SK-MEL-5 (cell line): ENCODE measurements at regions not wholly inside any gene's neighbourhood (a gene's known extent, or its start where the extent isn't known, plus 50 kb on each side); places are given as distances from the start of the nearest gene placed in this dataset.

ENCODE experiments used
- DNase-seq: peaks from one replicate; pipeline ENCODE4 v3.0.0-alpha.2; 2016; ENCODE audit warnings: low read depth, low spot score
- in situ Hi-C: cut with HindIII; loops from 2 replicates; pipeline ENCODE4 v1.10.0; 2016; ENCODE audit warnings: low sequenced_read_pairs, high pct_unique_total_duplicates, low pct_unique_long_range_greater_than_20kb

DNA sequence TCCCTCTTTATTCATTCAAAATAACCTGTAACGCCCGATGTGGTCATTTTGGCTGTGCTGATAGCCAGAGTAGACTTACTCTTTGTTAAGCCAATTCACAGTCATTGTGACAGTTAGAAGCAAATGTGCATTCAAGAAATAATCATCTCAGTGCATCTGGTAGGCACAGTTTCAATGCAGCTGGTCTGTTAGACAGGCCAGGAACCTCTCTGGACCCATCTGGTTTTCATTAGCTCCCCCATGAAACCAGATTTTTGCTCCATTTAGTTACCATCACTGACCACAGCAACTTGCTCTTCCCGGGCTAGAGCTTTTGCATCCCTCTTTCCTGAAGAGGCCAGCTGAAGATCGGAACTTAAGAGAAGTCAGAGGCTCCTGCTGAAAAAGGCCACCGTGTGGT lies 284.2 kb downstream of the NSG2 start:
- in situ Hi-C loops = no loop called here
- DNase-seq = no peak

- DNase-seq = no peak
- in situ Hi-C loops = no loop called here
These were observed 290.3 kb downstream of the NSG2 start for GRCh38 chr5:174335682-174336364.

DNA sequence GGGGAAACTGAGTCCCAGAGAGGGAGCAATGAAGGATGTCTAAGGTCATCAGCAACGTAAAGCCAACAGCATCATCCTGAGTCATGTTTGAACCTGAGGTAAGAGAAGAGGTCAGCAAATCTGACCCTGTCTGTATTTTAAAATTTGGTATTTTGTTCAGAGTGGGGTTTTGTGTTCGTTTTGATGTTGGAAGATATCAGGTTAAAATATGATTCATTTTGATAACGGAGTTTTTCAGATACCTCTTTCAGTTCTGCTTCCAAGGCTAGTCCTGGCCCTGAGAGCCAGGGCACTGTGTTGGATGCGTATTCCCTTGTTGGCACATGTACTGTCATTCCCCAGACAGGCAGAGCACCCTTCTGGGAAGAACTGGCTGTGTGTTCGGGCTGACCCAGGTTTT lies 291.0 kb downstream of the NSG2 start:
- in situ Hi-C loops = no loop called here
- DNase-seq = no peak

GRCh38 chr5:174337276-174338184 lies 292.0 kb downstream of the NSG2 start:
- in situ Hi-C loops = no loop called here
- no peak for DNase-seq

DNA sequence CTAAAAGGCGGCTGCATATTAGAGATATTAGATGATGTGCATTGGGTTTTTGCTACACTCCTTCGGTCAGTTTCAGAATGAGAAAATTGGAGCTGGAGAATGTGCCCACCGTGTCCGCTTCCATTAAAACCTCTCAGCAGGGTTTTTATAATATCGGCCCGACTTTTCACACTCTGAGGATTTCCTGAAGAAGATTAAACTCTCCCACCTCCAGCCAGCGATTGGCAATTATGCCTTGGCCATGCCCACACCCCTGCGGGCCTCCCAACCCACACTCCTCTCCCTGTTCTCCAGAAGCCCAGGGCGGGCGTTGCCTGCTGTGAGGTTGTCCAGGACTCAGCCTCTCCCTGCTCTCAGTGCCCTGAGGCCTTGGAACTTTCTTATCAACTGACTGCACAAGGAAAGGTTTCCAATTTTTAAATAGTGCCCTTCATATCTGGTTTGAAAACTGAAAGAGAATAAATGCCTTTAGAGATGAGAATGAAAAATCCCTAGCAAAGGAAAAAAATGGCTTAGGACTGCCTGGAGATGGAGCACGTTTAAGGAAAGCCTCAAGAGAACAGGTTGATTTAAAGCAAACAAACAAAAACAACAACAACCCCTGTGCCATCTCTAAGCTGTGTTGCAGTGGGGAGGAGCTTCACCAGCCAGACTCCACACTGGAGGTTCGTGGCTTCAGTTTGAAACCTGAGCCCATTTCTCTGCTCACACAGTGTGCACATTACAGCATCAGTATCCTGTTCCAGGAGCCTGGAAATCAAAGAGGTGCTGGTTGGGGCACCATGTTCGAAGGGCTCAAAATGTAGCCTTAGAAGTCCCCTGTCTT lies 292.9 kb downstream of the NSG2 start:
- no peak for DNase-seq
- in situ Hi-C loops = no loop called here

DNA sequence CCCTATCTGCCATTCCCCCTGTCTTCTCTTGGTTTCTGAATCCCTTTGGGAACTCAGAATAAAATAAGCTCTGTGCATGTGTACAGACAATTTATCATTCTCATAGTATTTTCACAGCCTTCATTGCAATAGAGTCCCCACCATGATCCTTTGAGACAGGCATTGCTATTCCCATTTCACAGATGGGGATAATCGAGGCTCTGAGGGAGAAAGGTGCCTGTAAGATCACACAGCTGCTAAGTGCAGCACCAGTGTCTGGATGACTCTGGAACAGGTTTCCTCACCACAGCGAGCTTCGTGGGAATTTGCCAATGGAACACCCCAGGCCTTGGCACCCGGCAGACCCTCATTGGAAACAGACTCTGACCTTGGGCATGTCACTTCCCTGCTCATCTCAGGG lies 293.6 kb downstream of the NSG2 start:
- in situ Hi-C loops = no loop called here
- DNase-seq = no peak

DNA sequence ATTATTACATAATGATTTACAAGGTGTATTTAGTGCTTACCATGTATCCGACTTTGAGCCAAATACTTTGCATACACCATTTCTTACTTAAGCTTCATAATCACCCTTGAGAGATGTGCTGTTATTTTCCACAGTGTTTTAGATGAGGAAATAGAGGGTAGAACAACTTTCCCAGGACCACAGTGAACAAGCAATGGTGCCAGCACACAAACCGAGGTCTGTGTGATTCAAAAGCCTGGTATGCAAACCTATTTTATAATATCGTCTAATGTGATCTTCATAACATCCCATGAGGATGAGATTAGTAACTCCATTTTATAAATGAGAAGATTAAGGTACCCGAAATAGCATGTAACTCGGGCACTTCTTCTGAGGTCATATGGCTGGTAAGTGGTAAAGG lies 294.7 kb downstream of the NSG2 start:
- in situ Hi-C loops = no loop called here
- DNase-seq = no peak

GRCh38 chr5:174342696-174343095 lies 297.2 kb downstream of the NSG2 start:
- DNase-seq = no peak
- in situ Hi-C loops = no loop called here

GRCh38 chr5:174343826-174344225 lies 298.3 kb downstream of the NSG2 start:
- in situ Hi-C loops = no loop called here
- no peak for DNase-seq

GRCh38 chr5:174344335-174344734 lies 298.8 kb downstream of the NSG2 start:
- no peak for DNase-seq
- in situ Hi-C loops = no loop called here

- in situ Hi-C loops = no loop called here
- DNase-seq = no peak
These were observed 301.7 kb downstream of the NSG2 start for GRCh38 chr5:174347183-174347582.

DNA sequence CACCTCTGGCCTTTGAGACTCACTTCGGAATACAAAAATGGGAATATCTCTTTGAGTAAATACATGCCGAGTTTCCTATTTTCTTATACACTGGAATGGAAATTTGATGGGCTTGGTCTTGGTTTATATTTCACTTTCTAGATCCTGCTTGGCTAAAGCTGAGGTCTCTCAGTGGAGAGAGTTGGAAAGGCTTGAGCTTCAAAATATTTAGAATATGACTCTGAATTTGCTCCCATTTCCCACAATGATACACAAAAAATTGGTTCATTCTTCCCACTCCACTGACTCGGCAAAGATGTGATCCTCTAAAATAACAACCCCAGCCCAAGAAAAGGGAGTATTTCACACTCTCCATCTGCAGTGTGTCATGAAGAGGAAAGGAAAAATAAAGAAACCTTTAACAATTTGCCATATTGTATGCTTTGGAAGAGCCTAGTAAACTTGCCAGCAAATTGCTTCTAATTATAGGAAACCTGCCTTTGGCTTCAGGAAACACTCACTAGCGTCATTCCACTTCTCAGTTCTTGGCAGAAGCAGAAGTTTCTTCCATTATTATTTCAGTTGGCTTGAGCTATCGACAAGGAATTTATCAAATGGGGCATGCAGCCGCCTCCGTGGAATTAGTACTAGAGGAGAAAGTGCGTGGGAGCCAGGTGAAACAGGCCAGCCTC lies 302.9 kb downstream of the NSG2 start:
- in situ Hi-C loops = no loop called here
- no peak for DNase-seq

DNA sequence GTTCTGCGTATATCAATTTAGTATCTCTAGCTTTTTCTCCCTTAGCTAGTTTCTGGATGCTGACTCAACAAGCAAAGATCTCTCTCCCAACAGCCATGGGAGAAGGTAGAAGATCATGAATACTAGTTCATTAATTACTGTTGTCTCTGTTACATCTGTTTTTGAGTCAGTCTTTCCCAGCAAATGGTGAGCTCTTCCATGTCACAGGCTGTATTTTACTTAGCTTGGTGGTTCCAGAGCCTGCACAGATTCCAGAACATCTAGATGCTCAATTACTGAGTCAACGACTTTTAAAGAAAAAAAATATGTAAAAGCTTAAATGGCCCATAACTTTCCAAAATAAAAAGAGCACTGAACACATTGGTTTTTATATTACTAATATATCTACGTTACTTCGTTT lies 307.2 kb downstream of the NSG2 start:
- in situ Hi-C loops = no loop called here
- DNase-seq = no peak

DNA sequence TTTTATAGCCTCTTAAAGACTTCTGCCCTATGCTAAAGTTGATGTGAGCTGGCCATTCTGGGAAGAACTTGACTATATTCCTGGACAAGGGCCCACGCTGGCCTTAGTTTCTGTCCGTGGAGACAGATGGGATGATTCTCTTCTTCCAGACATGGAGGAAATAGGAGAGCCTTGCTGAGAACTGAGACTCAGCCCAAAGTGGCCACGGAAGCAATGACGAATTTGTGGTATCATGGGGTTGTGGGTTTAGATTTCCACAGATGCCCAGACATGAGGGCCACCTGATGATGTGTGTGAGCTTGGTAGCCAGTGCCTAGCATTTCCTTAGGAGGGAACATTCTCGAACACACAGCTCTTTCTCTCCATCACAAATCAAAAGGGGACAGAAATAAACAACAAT lies 309.1 kb downstream of the NSG2 start:
- in situ Hi-C loops = no loop called here
- no peak for DNase-seq

DNA sequence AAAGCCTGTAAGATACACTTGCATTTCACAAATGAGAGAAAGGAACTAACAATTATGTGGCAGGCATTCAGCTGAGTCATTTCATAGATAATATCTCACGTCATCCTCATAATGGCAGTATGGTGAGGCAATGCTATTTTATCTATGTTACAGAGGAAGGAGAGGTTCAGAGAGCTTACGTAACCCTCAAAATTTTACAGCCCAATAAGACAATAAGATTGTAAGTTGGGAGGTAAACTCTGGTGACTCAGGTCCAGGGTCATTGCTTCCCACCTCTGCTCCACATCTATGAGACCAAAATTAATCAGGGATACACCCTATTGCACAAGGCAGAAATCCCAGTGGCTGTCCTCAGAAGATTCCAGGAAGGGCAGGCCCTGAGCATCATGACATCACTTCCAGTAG lies 309.7 kb downstream of the NSG2 start:
- no peak for DNase-seq
- in situ Hi-C loops = no loop called here

GRCh38 chr5:174355995-174356394 lies 310.5 kb downstream of the NSG2 start:
- in situ Hi-C loops = no loop called here
- DNase-seq = no peak

DNA sequence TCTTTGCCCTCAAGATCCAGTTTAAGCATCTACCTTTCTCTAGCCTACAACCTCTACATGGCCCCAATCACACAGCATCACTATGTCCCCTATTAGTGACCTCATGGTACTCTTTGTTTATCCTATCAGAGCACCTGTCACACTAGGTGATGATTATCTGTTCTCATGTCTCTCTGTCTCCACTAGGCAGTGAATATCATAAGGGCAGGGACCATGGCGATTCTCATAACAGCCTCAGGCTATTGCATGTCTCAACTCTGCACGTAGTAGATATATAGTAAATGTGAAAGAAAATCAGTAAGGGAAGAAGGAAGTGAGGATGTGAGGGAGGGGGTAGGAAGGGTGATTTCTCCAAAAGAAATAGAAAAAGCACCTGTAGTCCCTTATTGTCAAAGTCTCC lies 311.0 kb downstream of the NSG2 start:
- DNase-seq = no peak
- in situ Hi-C loops = no loop called here

- in situ Hi-C loops = no loop called here
- no peak for DNase-seq
These were observed 312.8 kb downstream of the NSG2 start for GRCh38 chr5:174358276-174358675.
